HepG2 (cell line): ENCODE measurements at regions not wholly inside any gene's neighbourhood (a gene's known extent, or its start where the extent isn't known, plus 50 kb on each side); places are given as distances from the start of the nearest gene placed in this dataset.

Experiments used
- ATAC-seq: fragments of 200-7000 bp; cut with Tn5 transposase; 3 replicates; pipeline ENCODE4 v1.9.1; 2020; ENCODE audit warnings: mild to moderate bottlenecking, moderate library complexity
- BruUV-seq: library from RNA; stranded (reverse); fragments of 400-500 nt; replicated peaks from 2 replicates; lab custom pipeline; 2021; lab: Mats Ljungman, UMichigan
- CTCF ChIA-PET: fragments of 300-600 bp; formaldehyde crosslinking; extraction: SDS; loops from one replicate; lab custom pipeline; 2021; ENCODE audit warnings: low total read pairs, inconsistent platforms, low intra/inter-chr PET ratio; lab: Yijun Ruan, JAX
- POLR2A ChIA-PET: fragments of 350-600 bp; sonication (Branson Sonifier 250); formaldehyde crosslinking; loops from one replicate; lab custom pipeline; 2020; ENCODE audit warnings: antibody characterized with exemption, inconsistent platforms; lab: Yijun Ruan, JAX
- DNase-seq: peaks from one replicate; pipeline ENCODE4 v3.0.0-alpha.2; 2015; ENCODE audit warnings: low spot score
- FAIRE-seq: peaks from 3 replicates; lab custom pipeline; 2011; peaks lifted over from hg19 to GRCh38; lab: Jason Lieb, UNC
- H2AFZ ChIP-seq: one replicate; pipeline ENCODE4 v1.6.1; 2011; ENCODE audit warnings: low read length, inconsistent platforms
- H3K27ac ChIP-seq: fragments of 300-600 bp; 3 replicates; pipeline ENCODE4 v1.8.0; 2011; ENCODE audit warnings: mixed run types, mild to moderate bottlenecking, mixed read lengths, low read length, inconsistent platforms; ENCODE audit not compliant: insufficient read depth; ENCODE audit errors: extremely low read length
- H3K27me3 ChIP-seq, 2 experiments: fragments of 200-600 bp in 1 of 2; 2 replicates in 1 of 2; 3 replicates in 1 of 2; pipeline versions ENCODE4 v1.6.0 to v1.8.0; 2011; ENCODE audit warnings: low read length in 2 of 2, mild to moderate bottlenecking in 2 of 2, moderate library complexity in 2 of 2, inconsistent platforms in 1 of 2; ENCODE audit not compliant: insufficient read depth in 2 of 2, control insufficient read depth in 1 of 2
- H3K36me3 ChIP-seq, 2 experiments: fragments of 200-600 bp in 1 of 2; replicated peaks in 1 of 2; 2 replicates in 1 of 2; 3 replicates in 1 of 2; pipeline versions ENCODE4 v1.5.1 to v1.8.0; 2011; ENCODE audit warnings: low read length in 2 of 2, inconsistent platforms in 1 of 2; ENCODE audit not compliant: insufficient read depth in 2 of 2, control insufficient read depth in 1 of 2
- H3K4me1 ChIP-seq: 2 replicates; pipeline ENCODE4 v1.5.1; 2012; ENCODE audit warnings: low read length, inconsistent platforms; ENCODE audit not compliant: insufficient read depth
- H3K4me2 ChIP-seq: 2 replicates; pipeline ENCODE4 v1.6.0; 2011; ENCODE audit warnings: low read depth, low read length, inconsistent platforms
- H3K4me3 ChIP-seq, 3 experiments: fragments of 200-600 bp in 1 of 3; sonication (generic), shearing (Covaris generic) in 1 of 3; replicated peaks in 1 of 3; 2 replicates each; pipeline ENCODE4 v1.5.1; 2011 to 2016; ENCODE audit warnings: low read length in 3 of 3, inconsistent platforms in 2 of 3, low read depth in 2 of 3, mild to moderate bottlenecking in 2 of 3, control low read depth in 1 of 3, mixed read lengths in 1 of 3; ENCODE audit not compliant: insufficient read depth in 1 of 3
- H3K79me2 ChIP-seq: one replicate; pipeline ENCODE4 v1.6.1; 2011; ENCODE audit warnings: low read length, inconsistent platforms; ENCODE audit not compliant: insufficient read depth
- H3K9ac ChIP-seq: 2 replicates; pipeline ENCODE4 v1.6.0; 2011; ENCODE audit warnings: mild to moderate bottlenecking, low read depth, low read length, inconsistent platforms; ENCODE audit not compliant: insufficient read depth
- H3K9me3 ChIP-seq: 2 replicates; pipeline ENCODE4 v1.5.1; 2012; ENCODE audit warnings: mild to moderate bottlenecking, low read length
- H4K20me1 ChIP-seq: 2 replicates; pipeline ENCODE4 v1.6.0; 2011; ENCODE audit warnings: inconsistent platforms, mild to moderate bottlenecking, low read length, moderate library complexity; ENCODE audit not compliant: insufficient read depth
- ATF7-NPFF ChIP-seq: sonication (generic); formaldehyde crosslinking; IDR thresholded peaks from 2 replicates; pipeline ENCODE4 v1.8.1; 2023; ENCODE audit warnings: mild to moderate bottlenecking, low read depth, missing genetic modification reagents, moderate library complexity
- MTA1 ChIP-seq: sonication (generic); formaldehyde crosslinking; IDR thresholded peaks from 2 replicates; pipeline ENCODE4 v1.4.0; 2020; ENCODE audit warnings: missing genetic modification reagents, mild to moderate bottlenecking, borderline replicate concordance
- RAD51 ChIP-seq: fragments of 450-650 bp; IDR thresholded peaks from 2 replicates; pipeline ENCODE4 v1.6.1; 2016; ENCODE audit warnings: borderline replicate concordance
- ZMYM4 ChIP-seq: sonication (generic); formaldehyde crosslinking; IDR thresholded peaks from 2 replicates; pipeline ENCODE4 v1.8.1; 2023; ENCODE audit warnings: mild to moderate bottlenecking, missing genetic modification reagents
- ZNF557 ChIP-seq: sonication (generic); formaldehyde crosslinking; IDR thresholded peaks from 2 replicates; pipeline ENCODE4 v1.4.0; 2020; ENCODE audit warnings: missing genetic modification reagents
- ZNF652 ChIP-seq: IDR thresholded peaks from 2 replicates; pipeline ENCODE4 v1.6.1; 2016; ENCODE audit warnings: low read depth, borderline replicate concordance
- WGBS: methylation state at CpG from one replicate; pipeline ENCODE4 v1.1.6; 2017; ENCODE audit warnings: low lambda C conversion rate; 5-methylcytosine and 5-hydroxymethylcytosine counted together
- in situ Hi-C: cut with HindIII; loops from 2 replicates; pipeline ENCODE4 v1.10.0; 2017; ENCODE audit warnings: low pct_unique_long_range_greater_than_20kb; ENCODE audit not compliant: extremely low pct_ligation_motif_present
- intact Hi-C: fragments of 100-400 bp; cut with micrococcal nuclease; formaldehyde crosslinking; loops from one replicate; pipeline ENCODE4 v1.10.0; 2022; ENCODE audit not compliant: unreplicated experiment
- TF ChIP-seq, protein P1 (sequence below): sonication (generic); formaldehyde crosslinking; IDR thresholded peaks from 2 replicates; pipeline ENCODE4 v1.8.0; 2023; ENCODE audit warnings: mild to moderate bottlenecking, missing genetic modification reagents
- TF ChIP-seq, protein P2 (sequence below): sonication (generic); formaldehyde crosslinking; IDR thresholded peaks from 2 replicates; pipeline ENCODE4 v1.4.0; 2020; ENCODE audit warnings: low read depth, missing genetic modification reagents
- TF ChIP-seq, protein P3 (sequence below), 2 experiments: sonication (generic) in 1 of 2; formaldehyde crosslinking in 1 of 2; IDR thresholded peaks; 2 replicates each; pipeline versions ENCODE4 v1.5.1 to v1.6.1; 2011 to 2020; ENCODE audit warnings: borderline replicate concordance in 1 of 2, low read depth in 1 of 2, low read length in 1 of 2, mild to moderate bottlenecking in 1 of 2, missing genetic modification reagents in 1 of 2, moderate library complexity in 1 of 2

DNA sequence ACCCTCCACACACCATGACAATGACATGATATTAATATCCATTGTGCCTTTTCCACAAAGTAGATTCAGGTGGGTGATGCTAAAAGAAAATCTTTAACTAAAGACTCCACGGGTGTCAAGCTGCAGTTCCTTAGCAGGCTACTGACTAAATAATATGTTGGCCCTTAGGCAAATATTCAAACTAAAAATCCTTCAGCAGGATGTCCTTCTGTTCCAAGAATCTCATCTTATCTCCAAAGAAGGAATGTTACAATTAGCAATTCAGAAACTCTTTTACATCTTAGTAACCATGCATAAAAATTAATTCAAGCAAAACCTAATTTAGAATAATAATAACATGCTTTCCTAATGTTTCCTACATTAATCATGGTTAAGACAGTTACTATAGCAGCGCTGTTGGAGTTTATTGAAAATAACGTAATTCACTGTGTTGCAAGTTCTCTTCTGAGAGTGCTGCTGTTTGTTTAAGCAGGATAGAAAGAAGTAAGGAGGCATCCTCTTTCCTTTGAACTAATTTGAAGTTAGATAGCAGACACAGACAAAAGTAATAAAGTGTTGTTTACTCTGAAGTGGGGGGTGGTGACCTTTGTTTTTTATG lies 414.8 kb upstream of the CDH4 start:
- H3K9ac ChIP-seq = no peak overlapping the region
- ATAC-seq (no peak), FAIRE-seq (no peak), DNase-seq (no peak)
- no TSS peak for BruUV-seq
- H2AFZ ChIP-seq = no peak overlapping the region
- in situ Hi-C loops (no loop called here), intact Hi-C loops (no loop called here)
- 3% methylated on average over 3 of the region's 3 CpGs for WGBS
- H3K79me2 ChIP-seq = no peaks in the 10 kb centered on the region
- CTCF ChIA-PET = no interaction called here
- TF ChIP-seq, protein P1, sequence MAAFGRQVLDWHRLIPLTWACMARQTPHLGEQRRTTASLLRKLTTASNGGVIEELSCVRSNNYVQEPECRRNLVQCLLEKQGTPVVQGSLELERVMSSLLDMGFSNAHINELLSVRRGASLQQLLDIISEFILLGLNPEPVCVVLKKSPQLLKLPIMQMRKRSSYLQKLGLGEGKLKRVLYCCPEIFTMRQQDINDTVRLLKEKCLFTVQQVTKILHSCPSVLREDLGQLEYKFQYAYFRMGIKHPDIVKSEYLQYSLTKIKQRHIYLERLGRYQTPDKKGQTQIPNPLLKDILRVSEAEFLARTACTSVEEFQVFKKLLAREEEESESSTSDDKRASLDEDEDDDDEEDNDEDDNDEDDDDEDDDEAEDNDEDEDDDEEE = no peak
- TF ChIP-seq ATF7-NPFF (CRISPR knock-in tag) (no peak), MTA1 (CRISPR knock-in tag) (no peak), ZMYM4 (CRISPR knock-in tag) (no peak), ZNF557 (CRISPR knock-in tag) (no peak), ZNF652 (CRISPR knock-in tag) (no peak)
- no peaks in the 10 kb centered on the region for H3K4me1 ChIP-seq
- no peaks in the 10 kb centered on the region for H3K36me3 ChIP-seq
- POLR2A ChIA-PET = no interaction called here
- peaks cover 72% of the 10 kb centered on the region for H3K9me3 ChIP-seq
- no peak overlapping the region for H3K4me2 ChIP-seq
- H4K20me1 ChIP-seq = no peaks in the 10 kb centered on the region
- no peak overlapping the region for H3K27ac ChIP-seq
- no peaks in the 10 kb centered on the region for H3K27me3 ChIP-seq
- no peak overlapping the region for H3K4me3 ChIP-seq

DNA sequence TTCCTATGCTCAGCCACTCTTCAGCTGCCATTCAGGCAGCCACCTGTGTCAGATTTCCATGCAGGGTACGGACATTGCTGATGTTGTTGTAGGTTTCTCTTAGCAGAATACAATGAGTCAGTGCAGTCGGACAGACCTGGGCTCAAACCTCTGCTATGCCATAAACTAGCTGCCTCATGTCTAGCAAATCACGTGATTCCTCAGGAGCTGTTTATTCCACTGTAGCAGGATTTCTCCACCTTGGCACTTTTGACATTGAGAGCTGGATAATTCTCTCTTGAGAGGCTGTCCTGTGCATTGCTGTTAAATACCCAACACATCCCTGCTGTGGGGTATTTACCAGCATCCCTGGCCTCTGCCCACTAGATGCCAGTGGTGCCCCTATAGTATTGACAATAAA lies 413.8 kb upstream of the CDH4 start:
- no TSS peak for BruUV-seq
- 13% methylated on average over 3 of the region's 3 CpGs for WGBS
- no peak for DNase-seq
- ChIA-PET CTCF (no interaction called here), POLR2A (no interaction called here)
- no peak for FAIRE-seq
- Histone ChIP-seq H3K4me3 (no peak overlapping the region), H2AFZ (no peak overlapping the region), H3K36me3 (no peaks in the 10 kb centered on the region), H3K4me1 (no peaks in the 10 kb centered on the region), H3K79me2 (no peaks in the 10 kb centered on the region), H3K9ac (no peak overlapping the region), H4K20me1 (no peaks in the 10 kb centered on the region), H3K27me3 (no peaks in the 10 kb centered on the region), H3K27ac (no peak overlapping the region), H3K9me3 (peaks cover 73% of the 10 kb centered on the region)
- ATAC-seq = no peak
- in situ Hi-C loops = no loop called here
- TF ChIP-seq, protein P2, sequence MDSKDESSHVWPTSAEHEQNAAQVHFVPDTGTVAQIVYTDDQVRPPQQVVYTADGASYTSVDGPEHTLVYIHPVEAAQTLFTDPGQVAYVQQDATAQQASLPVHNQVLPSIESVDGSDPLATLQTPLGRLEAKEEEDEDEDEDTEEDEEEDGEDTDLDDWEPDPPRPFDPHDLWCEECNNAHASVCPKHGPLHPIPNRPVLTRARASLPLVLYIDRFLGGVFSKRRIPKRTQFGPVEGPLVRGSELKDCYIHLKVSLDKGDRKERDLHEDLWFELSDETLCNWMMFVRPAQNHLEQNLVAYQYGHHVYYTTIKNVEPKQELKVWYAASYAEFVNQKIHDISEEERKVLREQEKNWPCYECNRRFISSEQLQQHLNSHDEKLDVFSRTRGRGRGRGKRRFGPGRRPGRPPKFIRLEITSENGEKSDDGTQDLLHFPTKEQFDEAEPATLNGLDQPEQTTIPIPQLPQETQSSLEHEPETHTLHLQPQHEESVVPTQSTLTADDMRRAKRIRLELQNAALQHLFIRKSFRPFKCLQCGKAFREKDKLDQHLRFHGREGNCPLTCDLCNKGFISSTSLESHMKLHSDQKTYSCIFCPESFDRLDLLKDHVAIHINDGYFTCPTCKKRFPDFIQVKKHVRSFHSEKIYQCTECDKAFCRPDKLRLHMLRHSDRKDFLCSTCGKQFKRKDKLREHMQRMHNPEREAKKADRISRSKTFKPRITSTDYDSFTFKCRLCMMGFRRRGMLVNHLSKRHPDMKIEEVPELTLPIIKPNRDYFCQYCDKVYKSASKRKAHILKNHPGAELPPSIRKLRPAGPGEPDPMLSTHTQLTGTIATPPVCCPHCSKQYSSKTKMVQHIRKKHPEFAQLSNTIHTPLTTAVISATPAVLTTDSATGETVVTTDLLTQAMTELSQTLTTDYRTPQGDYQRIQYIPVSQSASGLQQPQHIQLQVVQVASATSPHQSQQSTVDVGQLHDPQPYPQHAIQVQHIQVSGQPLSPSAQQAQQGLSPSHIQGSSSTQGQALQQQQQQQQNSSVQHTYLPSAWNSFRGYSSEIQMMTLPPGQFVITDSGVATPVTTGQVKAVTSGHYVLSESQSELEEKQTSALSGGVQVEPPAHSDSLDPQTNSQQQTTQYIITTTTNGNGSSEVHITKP (CRISPR knock-in tag) = no peak
- TF ChIP-seq RAD51 = peak; percentile 77; the same call in 1 of the 2 replicates
- TF ChIP-seq, protein P3, sequence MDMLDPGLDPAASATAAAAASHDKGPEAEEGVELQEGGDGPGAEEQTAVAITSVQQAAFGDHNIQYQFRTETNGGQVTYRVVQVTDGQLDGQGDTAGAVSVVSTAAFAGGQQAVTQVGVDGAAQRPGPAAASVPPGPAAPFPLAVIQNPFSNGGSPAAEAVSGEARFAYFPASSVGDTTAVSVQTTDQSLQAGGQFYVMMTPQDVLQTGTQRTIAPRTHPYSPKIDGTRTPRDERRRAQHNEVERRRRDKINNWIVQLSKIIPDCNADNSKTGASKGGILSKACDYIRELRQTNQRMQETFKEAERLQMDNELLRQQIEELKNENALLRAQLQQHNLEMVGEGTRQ (IDR thresholded peaks at IDR 0.05; ENCODE audit: low read depth, low read length) = peak; percentile 47; the same call in 1 of the 2 replicates
- TF ChIP-seq, protein P3 (CRISPR knock-in tag; IDR thresholded peaks at IDR 0.05; ENCODE audit: borderline replicate concordance) = no peak
- TF ChIP-seq, all 625 proteins: peak for 2
- intact Hi-C loops = no loop called here
- no peak overlapping the region for H3K4me2 ChIP-seq
